Mesenchymal stem cell (in vitro differentiated cells and primary cell): ENCODE measurements at regions not wholly inside any gene's neighbourhood (a gene's known extent, or its start where the extent isn't known, plus 50 kb on each side); places are given as distances from the start of the nearest gene placed in this dataset.

ENCODE experiments used
- DNase-seq: peaks from one replicate; pipeline ENCODE4 v3.0.0-alpha.2; 2013
- H2AFZ ChIP-seq: one replicate; pipeline ENCODE4 v1.6.1; 2013; ENCODE audit warnings: low read depth, mild to moderate bottlenecking, control low read depth, inconsistent platforms, low read length, moderate library complexity
- H2AK5ac ChIP-seq: 2 replicates; pipeline ENCODE4 v1.6.1; 2013; ENCODE audit warnings: low read length, moderate library complexity, mild to moderate bottlenecking, inconsistent platforms; ENCODE audit not compliant: severe bottlenecking
- H2BK120ac ChIP-seq: one replicate; pipeline ENCODE4 v1.6.1; 2013; ENCODE audit warnings: low read depth, mild to moderate bottlenecking, inconsistent platforms, low read length, moderate library complexity
- H2BK12ac ChIP-seq, 2 experiments: one replicate each; pipeline ENCODE4 v1.6.1; 2013; ENCODE audit warnings: inconsistent platforms in 2 of 2, low read length in 2 of 2, mild to moderate bottlenecking in 2 of 2, moderate library complexity in 2 of 2, control low read depth in 1 of 2
- H2BK15ac ChIP-seq: one replicate; pipeline ENCODE4 v1.6.1; 2013; ENCODE audit warnings: mild to moderate bottlenecking, low read depth, inconsistent platforms; ENCODE audit not compliant: poor library complexity, severe bottlenecking
- H2BK5ac ChIP-seq: 2 replicates; pipeline ENCODE4 v1.6.1; 2013; ENCODE audit warnings: low read depth, mild to moderate bottlenecking, low read length, control low read depth, inconsistent platforms; ENCODE audit not compliant: poor library complexity, severe bottlenecking
- H3K14ac ChIP-seq, 2 experiments: one replicate each; pipeline ENCODE4 v1.6.1; 2013; ENCODE audit warnings: inconsistent platforms in 2 of 2, low read length in 2 of 2, control low read depth in 1 of 2, mild to moderate bottlenecking in 1 of 2, moderate library complexity in 1 of 2
- H3K18ac ChIP-seq, 2 experiments: one replicate each; pipeline ENCODE4 v1.6.1; 2013; ENCODE audit warnings: inconsistent platforms in 2 of 2, low read length in 2 of 2, control low read depth in 1 of 2, low read depth in 1 of 2, mild to moderate bottlenecking in 1 of 2
- H3K23ac ChIP-seq, 2 experiments: one replicate each; pipeline ENCODE4 v1.6.1; 2013; ENCODE audit warnings: inconsistent platforms in 2 of 2, low read length in 2 of 2, mild to moderate bottlenecking in 2 of 2, moderate library complexity in 2 of 2, control low read depth in 1 of 2
- H3K27ac ChIP-seq: 2 replicates; pipeline ENCODE4 v1.5.1; 2013; ENCODE audit warnings: mild to moderate bottlenecking, moderate library complexity, low read length, control low read depth, inconsistent platforms; ENCODE audit not compliant: poor library complexity, severe bottlenecking
- H3K27me3 ChIP-seq, 2 experiments: 2 replicates each; pipeline versions ENCODE4 v1.6.1 to v1.7.0; 2013; ENCODE audit warnings: low read length in 2 of 2, mild to moderate bottlenecking in 2 of 2, moderate library complexity in 2 of 2, control low read depth in 1 of 2, inconsistent platforms in 1 of 2; ENCODE audit not compliant: control insufficient read depth in 1 of 2, insufficient read depth in 1 of 2
- H3K36me3 ChIP-seq, 2 experiments: 2 replicates each; pipeline versions ENCODE4 v1.6.1 to v1.7.0; 2013; ENCODE audit warnings: low read length in 2 of 2, control low read depth in 1 of 2, inconsistent platforms in 1 of 2, low read depth in 1 of 2, mild to moderate bottlenecking in 1 of 2; ENCODE audit not compliant: insufficient read depth in 2 of 2, control insufficient read depth in 1 of 2
- H3K4ac ChIP-seq, 2 experiments: one replicate each; pipeline ENCODE4 v1.6.1; 2013; ENCODE audit warnings: inconsistent platforms in 2 of 2, low read length in 2 of 2, mild to moderate bottlenecking in 2 of 2, moderate library complexity in 2 of 2, control low read depth in 1 of 2, low read depth in 1 of 2
- H3K4me1 ChIP-seq: 2 replicates; pipeline ENCODE4 v1.6.1; 2013; ENCODE audit warnings: low read depth, low read length, control low read depth; ENCODE audit not compliant: control insufficient read depth, insufficient read depth
- H3K4me2 ChIP-seq: 2 replicates; pipeline ENCODE4 v1.6.1; 2013; ENCODE audit warnings: low read length, mild to moderate bottlenecking, inconsistent platforms; ENCODE audit not compliant: poor library complexity, severe bottlenecking
- H3K4me3 ChIP-seq, 2 experiments: 2 replicates each; pipeline versions ENCODE4 v1.5.1 to v1.7.0; 2013; ENCODE audit warnings: low read length in 2 of 2, mild to moderate bottlenecking in 2 of 2, control low read depth in 1 of 2, low read depth in 1 of 2; ENCODE audit not compliant: insufficient read depth in 1 of 2
- H3K79me1 ChIP-seq: replicated peaks from 2 replicates; pipeline ENCODE4 v1.6.1; 2013; ENCODE audit warnings: mild to moderate bottlenecking, control low read depth, low read length, inconsistent platforms; ENCODE audit not compliant: poor library complexity, severe bottlenecking
- H3K9ac ChIP-seq: 2 replicates; pipeline ENCODE4 v1.7.0; 2013; ENCODE audit warnings: mild to moderate bottlenecking, low read length, moderate library complexity
- H3K9me3 ChIP-seq: 2 replicates; pipeline ENCODE4 v1.7.0; 2013; ENCODE audit warnings: mild to moderate bottlenecking, low read length; ENCODE audit not compliant: control insufficient read depth
- H4K8ac ChIP-seq: one replicate; pipeline ENCODE4 v1.6.1; 2013; ENCODE audit warnings: inconsistent platforms, mild to moderate bottlenecking, low read length, moderate library complexity
- H4K91ac ChIP-seq: one replicate; pipeline ENCODE4 v1.6.1; 2013; ENCODE audit warnings: mild to moderate bottlenecking, low read length, inconsistent platforms
- WGBS: methylation state at CpG from one replicate; pipeline ENCODE4 v1.1.7; 2013; ENCODE audit warnings: mixed read lengths; 5-methylcytosine and 5-hydroxymethylcytosine counted together

- H2BK120ac ChIP-seq, result no peak overlapping the region
- no peak overlapping the region for H3K4me2 ChIP-seq
- no peak overlapping the region for H3K23ac ChIP-seq
- H2BK5ac ChIP-seq, result no peak overlapping the region
- H3K4ac ChIP-seq, result no peak overlapping the region
- 76% methylated on average over 5 of the region's 6 CpGs for WGBS
- no peaks in the 10 kb centered on the region for H3K27me3 ChIP-seq
- H2BK12ac ChIP-seq, result no peak overlapping the region
- no peaks in the 10 kb centered on the region for H3K4me1 ChIP-seq
- H3K4me3 ChIP-seq, result no peak overlapping the region
- no peak overlapping the region for H3K14ac ChIP-seq
- no peaks in the 10 kb centered on the region for H3K36me3 ChIP-seq
- H2BK15ac ChIP-seq, result no peak overlapping the region
- H2AFZ ChIP-seq, result no peak overlapping the region
- no peak overlapping the region for H3K9ac ChIP-seq
- H4K8ac ChIP-seq, result no peak overlapping the region
- no peak overlapping the region for H2AK5ac ChIP-seq
- H4K91ac ChIP-seq, result no peak overlapping the region
- H3K18ac ChIP-seq, result no peak overlapping the region
- no peak for DNase-seq
- no peaks in the 10 kb centered on the region for H3K79me1 ChIP-seq
- H3K27ac ChIP-seq, result no peak overlapping the region
- H3K9me3 ChIP-seq, result no peaks in the 10 kb centered on the region
Measured at GRCh38 chr5:4698596-4698995, 441.5 kb upstream of the ADAMTS16 start.

- Histone ChIP-seq H2AK5ac (no peak overlapping the region), H3K14ac (no peak overlapping the region), H3K9ac (peak overlapping the region; percentile 32), H2BK5ac (no peak overlapping the region), H3K27ac (no peak overlapping the region), H2BK15ac (no peak overlapping the region), H2BK12ac (no peak overlapping the region), H2AFZ (no peak overlapping the region), H4K8ac (no peak overlapping the region), H3K23ac (no peak overlapping the region), H3K4me3 (no peak overlapping the region), H3K27me3 (no peaks in the 10 kb centered on the region), H3K9me3 (no peaks in the 10 kb centered on the region), H3K4ac (no peak overlapping the region), H3K4me1 (no peaks in the 10 kb centered on the region), H4K91ac (no peak overlapping the region), H3K4me2 (no peak overlapping the region), H3K18ac (no peak overlapping the region), H2BK120ac (no peak overlapping the region), H3K36me3 (no peaks in the 10 kb centered on the region), H3K79me1 (no peaks in the 10 kb centered on the region)
- no peak for DNase-seq
- 84% methylated on average over 6 of the region's 6 CpGs for WGBS
Measured at GRCh38 chr5:4699592-4699991, 440.5 kb upstream of the ADAMTS16 start.

GRCh38 chr5:4700069-4700468 lies 440.1 kb upstream of the ADAMTS16 start:
- Histone ChIP-seq H3K18ac (no peak overlapping the region), H3K79me1 (no peaks in the 10 kb centered on the region), H3K27ac (no peak overlapping the region), H3K4me3 (no peak overlapping the region), H2BK12ac (no peak overlapping the region), H2BK15ac (no peak overlapping the region), H3K14ac (no peak overlapping the region), H3K36me3 (no peaks in the 10 kb centered on the region), H2BK120ac (no peak overlapping the region), H3K9ac (peak overlapping the region; percentile 32), H2AFZ (no peak overlapping the region), H2BK5ac (no peak overlapping the region), H3K4ac (no peak overlapping the region), H3K27me3 (no peaks in the 10 kb centered on the region), H3K4me1 (no peaks in the 10 kb centered on the region), H4K8ac (no peak overlapping the region), H4K91ac (no peak overlapping the region), H3K4me2 (no peak overlapping the region), H2AK5ac (no peak overlapping the region), H3K9me3 (no peaks in the 10 kb centered on the region), H3K23ac (no peak overlapping the region)
- WGBS, result 44% methylated on average over 6 of the region's 7 CpGs
- DNase-seq, result no peak

GRCh38 chr5:4700871-4701270 lies 439.3 kb upstream of the ADAMTS16 start:
- Histone ChIP-seq H2BK12ac (no peak overlapping the region), H3K36me3 (no peaks in the 10 kb centered on the region), H3K4ac (no peak overlapping the region), H3K9me3 (no peaks in the 10 kb centered on the region), H3K18ac (no peak overlapping the region), H3K9ac (no peak overlapping the region), H2AK5ac (no peak overlapping the region), H4K8ac (no peak overlapping the region), H3K4me2 (no peak overlapping the region), H2BK120ac (no peak overlapping the region), H3K27ac (no peak overlapping the region), H4K91ac (no peak overlapping the region), H3K4me1 (no peaks in the 10 kb centered on the region), H3K27me3 (no peaks in the 10 kb centered on the region), H2AFZ (no peak overlapping the region), H3K4me3 (no peak overlapping the region), H3K79me1 (no peaks in the 10 kb centered on the region), H2BK15ac (no peak overlapping the region), H3K23ac (no peak overlapping the region), H2BK5ac (no peak overlapping the region), H3K14ac (no peak overlapping the region)
- 74% methylated on average over 3 of the region's 3 CpGs for WGBS
- DNase-seq, result no peak
